Peyer's patch (tissue), 4 donors: ENCODE measurements at regions not wholly inside any gene's neighbourhood (a gene's known extent, or its start where the extent isn't known, plus 50 kb on each side); places are given as distances from the start of the nearest gene placed in this dataset.

Source experiments
- DNase-seq, 3 donors: peaks; one replicate each; pipeline ENCODE4 v3.0.0-alpha.2; 2017 to 2019
- H3K27ac ChIP-seq, 4 donors: fragments of 200-600 bp; sonication (generic); one replicate each; pipeline ENCODE4 v1.5.1; 2016 to 2019
- H3K27me3 ChIP-seq, 2 donors: fragments of 200-600 bp; sonication (generic); one replicate each; pipeline ENCODE4 v1.5.1; 2019
- H3K36me3 ChIP-seq, 3 donors: fragments of 200-600 bp; sonication (generic); one replicate each; pipeline ENCODE4 v1.5.1; 2016 to 2019
- H3K4me1 ChIP-seq, 4 donors: fragments of 200-600 bp; sonication (generic); one replicate each; pipeline ENCODE4 v1.5.1; 2016 to 2019
- H3K4me3 ChIP-seq, 4 donors: fragments of 200-600 bp; sonication (generic); 1 replicate in 3 of 4; 2 replicates in 1 of 4; pipeline ENCODE4 v1.5.1; 2016 to 2019; ENCODE audit warnings: mild to moderate bottlenecking in 1 of 4
- H3K9me3 ChIP-seq, 4 donors: fragments of 200-600 bp; sonication (generic); one replicate each; pipeline ENCODE4 v1.5.1; 2016 to 2019; ENCODE audit warnings: mild to moderate bottlenecking in 1 of 4
- POLR2A ChIP-seq, 2 donors: fragments of 450-650 bp; IDR thresholded peaks; one replicate each; pipeline ENCODE4 v1.5.1; 2017; ENCODE audit warnings: antibody characterized with exemption in 2 of 2, mild to moderate bottlenecking in 2 of 2, moderate library complexity in 2 of 2
- TF ChIP-seq, protein P1 (sequence below), 6 experiments: fragments of 450-650 bp in 4 of 6; fragments of 200-600 bp in 2 of 6; sonication (generic) in 1 of 6; IDR thresholded peaks; one replicate each; pipeline ENCODE4 v1.5.1; 2017 to 2019; ENCODE audit warnings: antibody characterized with exemption in 6 of 6, mild to moderate bottlenecking in 3 of 6, moderate library complexity in 1 of 6

- TF ChIP-seq, protein P1, sequence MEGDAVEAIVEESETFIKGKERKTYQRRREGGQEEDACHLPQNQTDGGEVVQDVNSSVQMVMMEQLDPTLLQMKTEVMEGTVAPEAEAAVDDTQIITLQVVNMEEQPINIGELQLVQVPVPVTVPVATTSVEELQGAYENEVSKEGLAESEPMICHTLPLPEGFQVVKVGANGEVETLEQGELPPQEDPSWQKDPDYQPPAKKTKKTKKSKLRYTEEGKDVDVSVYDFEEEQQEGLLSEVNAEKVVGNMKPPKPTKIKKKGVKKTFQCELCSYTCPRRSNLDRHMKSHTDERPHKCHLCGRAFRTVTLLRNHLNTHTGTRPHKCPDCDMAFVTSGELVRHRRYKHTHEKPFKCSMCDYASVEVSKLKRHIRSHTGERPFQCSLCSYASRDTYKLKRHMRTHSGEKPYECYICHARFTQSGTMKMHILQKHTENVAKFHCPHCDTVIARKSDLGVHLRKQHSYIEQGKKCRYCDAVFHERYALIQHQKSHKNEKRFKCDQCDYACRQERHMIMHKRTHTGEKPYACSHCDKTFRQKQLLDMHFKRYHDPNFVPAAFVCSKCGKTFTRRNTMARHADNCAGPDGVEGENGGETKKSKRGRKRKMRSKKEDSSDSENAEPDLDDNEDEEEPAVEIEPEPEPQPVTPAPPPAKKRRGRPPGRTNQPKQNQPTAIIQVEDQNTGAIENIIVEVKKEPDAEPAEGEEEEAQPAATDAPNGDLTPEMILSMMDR (IDR thresholded peaks at IDR 0.05): no peak
- TF ChIP-seq POLR2A (IDR thresholded peaks at IDR 0.05): no peak
- Histone ChIP-seq H3K27ac (no peak overlapping the region), H3K27me3 (no peaks in the 10 kb centered on the region), H3K4me1 (no peaks in the 10 kb centered on the region), H3K9me3 (peaks cover 0 to 5% (median 0%) of the 10 kb centered on the region in 4 donors), H3K4me3 (no peak overlapping the region), H3K36me3 (no peaks in the 10 kb centered on the region)
- no peak for DNase-seq
Measured at GRCh38 chr1:244284641-244285156, 167.0 kb downstream of the ADSS2 start.

- H3K27me3 ChIP-seq: no peaks in the 10 kb centered on the region
- H3K27ac ChIP-seq: no peak overlapping the region
- H3K9me3 ChIP-seq: peaks cover 0 to 5% (median 0%) of the 10 kb centered on the region in 4 donors
- no peaks in the 10 kb centered on the region for H3K4me1 ChIP-seq
- no peaks in the 10 kb centered on the region for H3K36me3 ChIP-seq
- TF ChIP-seq, protein P1 (IDR thresholded peaks at IDR 0.05): no peak
- no peak for TF ChIP-seq POLR2A (IDR thresholded peaks at IDR 0.05)
- DNase-seq: no peak
- no peak overlapping the region for H3K4me3 ChIP-seq
Measured at GRCh38 chr1:244286341-244286740, 165.4 kb downstream of the ADSS2 start.

- no peak overlapping the region for H3K4me3 ChIP-seq
- H3K27ac ChIP-seq: no peak overlapping the region
- H3K9me3 ChIP-seq: peaks cover 0 to 5% (median 0%) of the 10 kb centered on the region in 4 donors
- no peaks in the 10 kb centered on the region for H3K27me3 ChIP-seq
- H3K4me1 ChIP-seq: no peaks in the 10 kb centered on the region
- no peaks in the 10 kb centered on the region for H3K36me3 ChIP-seq
- no peak for TF ChIP-seq POLR2A (IDR thresholded peaks at IDR 0.05)
- TF ChIP-seq, protein P1 (IDR thresholded peaks at IDR 0.05): no peak
- no peak for DNase-seq
Measured at GRCh38 chr1:244287726-244288125, 164.0 kb downstream of the ADSS2 start.

GRCh38 chr1:244288663-244289062 lies 163.0 kb downstream of the ADSS2 start:
- no peaks in the 10 kb centered on the region for H3K27me3 ChIP-seq
- DNase-seq: no peak
- no peak for TF ChIP-seq POLR2A (IDR thresholded peaks at IDR 0.05)
- TF ChIP-seq, protein P1 (IDR thresholded peaks at IDR 0.05): no peak
- H3K4me1 ChIP-seq: no peaks in the 10 kb centered on the region
- H3K4me3 ChIP-seq: no peak overlapping the region
- H3K36me3 ChIP-seq: no peaks in the 10 kb centered on the region
- H3K9me3 ChIP-seq: peaks cover 0 to 5% (median 0%) of the 10 kb centered on the region in 4 donors
- H3K27ac ChIP-seq: no peak overlapping the region

DNA sequence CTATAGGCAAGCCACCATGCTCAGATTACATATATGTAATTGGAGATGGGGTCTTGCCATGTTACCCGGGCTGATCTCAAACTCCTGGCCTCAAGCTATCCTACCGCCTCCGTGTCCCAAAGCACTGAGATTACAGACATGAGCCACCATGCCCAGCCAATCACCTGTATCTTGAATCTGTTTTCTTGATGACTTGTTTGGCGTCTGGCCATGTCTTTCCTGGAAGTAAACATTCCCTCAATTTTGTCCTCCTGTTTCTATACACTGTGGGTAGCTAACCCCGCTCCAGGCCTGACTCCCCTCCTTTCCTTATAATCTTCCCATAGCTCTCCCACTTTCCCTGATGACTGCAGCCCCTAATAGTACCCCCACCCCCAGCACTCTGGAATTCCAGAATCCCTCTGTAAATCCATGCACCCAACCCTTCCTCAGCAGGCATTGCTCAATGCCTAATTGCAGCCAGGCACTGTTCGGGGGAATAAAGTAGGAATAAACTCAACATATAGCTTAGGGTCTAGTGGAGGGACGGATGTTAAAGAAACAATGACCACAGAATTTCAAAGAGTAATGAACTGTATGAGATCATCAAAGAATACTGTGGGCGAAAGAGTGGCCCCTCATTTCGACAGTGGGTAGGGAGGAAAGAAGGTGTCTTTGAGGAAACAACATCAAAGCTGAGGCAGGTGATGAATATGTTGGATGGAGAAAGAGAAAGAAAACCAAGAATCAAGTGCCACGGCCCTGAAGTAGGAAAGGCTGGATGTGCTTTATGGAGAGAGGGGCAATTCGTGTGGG lies 161.5 kb downstream of the ADSS2 start:
- DNase-seq: no peak
- Histone ChIP-seq H3K36me3 (no peaks in the 10 kb centered on the region), H3K27ac (no peak overlapping the region), H3K4me3 (no peak overlapping the region), H3K4me1 (no peaks in the 10 kb centered on the region), H3K9me3 (peaks cover 0 to 5% (median 0%) of the 10 kb centered on the region in 4 donors), H3K27me3 (no peaks in the 10 kb centered on the region)
- no peak for TF ChIP-seq POLR2A (IDR thresholded peaks at IDR 0.05)
- TF ChIP-seq, protein P1 (IDR thresholded peaks at IDR 0.05): no peak
